HG02885 (cell line): ENCODE measurements at regions not wholly inside any gene's neighbourhood (a gene's known extent, or its start where the extent isn't known, plus 50 kb on each side); places are given as distances from the start of the nearest gene placed in this dataset.

ENCODE experiments used
- ATAC-seq: cut with Tn5 transposase; IDR thresholded peaks from one replicate; pipeline ENCODE4 v1.9.1; 2021; ENCODE audit warnings: mild to moderate bottlenecking; ENCODE audit not compliant: unreplicated experiment, poor library complexity

- no peak for ATAC-seq
Measured at GRCh38 chr21:26747216-26747615, 98.0 kb downstream of the ADAMTS1 start.

GRCh38 chr21:26743524-26743923 lies 101.7 kb downstream of the ADAMTS1 start:
- ATAC-seq: no peak

- no peak for ATAC-seq
Measured at GRCh38 chr21:26739189-26739588, 106.0 kb downstream of the ADAMTS1 start.

GRCh38 chr21:26736449-26736848 lies 108.8 kb downstream of the ADAMTS1 start:
- no peak for ATAC-seq

- ATAC-seq: no peak
Measured at GRCh38 chr21:26732432-26733221, 112.6 kb downstream of the ADAMTS1 start.

- ATAC-seq: no peak
Measured at GRCh38 chr21:26719750-26720149, 125.5 kb downstream of the ADAMTS1 start.

GRCh38 chr21:26717146-26717739 lies 128.0 kb downstream of the ADAMTS1 start:
- no peak for ATAC-seq

GRCh38 chr21:26715878-26716506 lies 129.2 kb downstream of the ADAMTS1 start:
- ATAC-seq: peak; percentile 67

GRCh38 chr21:26715116-26715515 lies 130.1 kb downstream of the ADAMTS1 start:
- no peak for ATAC-seq

GRCh38 chr21:26710155-26710554 lies 135.1 kb downstream of the ADAMTS1 start:
- no peak for ATAC-seq

- ATAC-seq: no peak
Measured at GRCh38 chr21:26709090-26709489, 136.0 kb upstream of the CYYR1 start.

GRCh38 chr21:26708223-26708800 lies 135.2 kb upstream of the CYYR1 start:
- ATAC-seq: no peak

- ATAC-seq: no peak
Measured at GRCh38 chr21:26707246-26707645, 134.2 kb upstream of the CYYR1 start.

GRCh38 chr21:26698416-26698815 lies 125.3 kb upstream of the CYYR1 start:
- no peak for ATAC-seq

- ATAC-seq: no peak
Measured at GRCh38 chr21:26691416-26691815, 118.3 kb upstream of the CYYR1 start.

GRCh38 chr21:26686705-26687104 lies 113.6 kb upstream of the CYYR1 start:
- no peak for ATAC-seq

GRCh38 chr21:26686278-26686677 lies 113.2 kb upstream of the CYYR1 start:
- peak; percentile 66 for ATAC-seq

GRCh38 chr21:26684889-26685288 lies 111.8 kb upstream of the CYYR1 start:
- no peak for ATAC-seq

GRCh38 chr21:26683996-26684395 lies 110.9 kb upstream of the CYYR1 start:
- no peak for ATAC-seq

GRCh38 chr21:26679284-26679683 lies 106.2 kb upstream of the CYYR1 start:
- ATAC-seq: no peak

GRCh38 chr21:26674323-26674722 lies 101.2 kb upstream of the CYYR1 start:
- ATAC-seq: no peak
